GM19328 (cell line): ENCODE measurements at regions not wholly inside any gene's neighbourhood (a gene's known extent, or its start where the extent isn't known, plus 50 kb on each side); places are given as distances from the start of the nearest gene placed in this dataset.
A peak's percentile ranks its signal among the peaks of the same experiment; 100 is the strongest.

Source experiments
- ATAC-seq: cut with Tn5 transposase; IDR thresholded peaks from one replicate; pipeline ENCODE4 v1.9.1; 2021; ENCODE audit warnings: mild to moderate bottlenecking, moderate library complexity; ENCODE audit not compliant: unreplicated experiment

- no peak for ATAC-seq
Observed at GRCh38 chr16:56093055-56093454, 98.2 kb upstream of the GNAO1 start.

- no peak for ATAC-seq
Observed at GRCh38 chr16:56090076-56090475, 101.2 kb upstream of the GNAO1 start.

- no peak for ATAC-seq
Observed at GRCh38 chr16:56087626-56088025, 103.7 kb upstream of the GNAO1 start.

- no peak for ATAC-seq
Observed at GRCh38 chr16:56081371-56081770, 109.9 kb upstream of the GNAO1 start.

GRCh38 chr16:56075732-56076388 is 115.4 kb upstream of the GNAO1 start:
- no peak for ATAC-seq

- ATAC-seq: no peak
Observed at GRCh38 chr16:56073508-56073907, 117.8 kb upstream of the GNAO1 start.

- no peak for ATAC-seq
Observed at GRCh38 chr16:56072096-56072495, 119.2 kb upstream of the GNAO1 start.

GRCh38 chr16:56068816-56069215 is 122.5 kb upstream of the GNAO1 start:
- no peak for ATAC-seq

GRCh38 chr16:56068314-56068713 is 123.0 kb upstream of the GNAO1 start:
- no peak for ATAC-seq

- no peak for ATAC-seq
Observed at GRCh38 chr16:56067406-56067805, 123.9 kb upstream of the GNAO1 start.

- no peak for ATAC-seq
Observed at GRCh38 chr16:56066617-56067016, 124.7 kb upstream of the GNAO1 start.

GRCh38 chr16:56063111-56063510 is 128.2 kb upstream of the GNAO1 start:
- ATAC-seq: no peak

- no peak for ATAC-seq
Observed at GRCh38 chr16:56057151-56057550, 134.1 kb upstream of the GNAO1 start.

GRCh38 chr16:56050916-56051315 is 140.4 kb upstream of the GNAO1 start:
- ATAC-seq: no peak

GRCh38 chr16:56048425-56049105 is 142.7 kb upstream of the GNAO1 start:
- peak; percentile 89 for ATAC-seq

- ATAC-seq: no peak
Observed at GRCh38 chr16:56047307-56048234, 143.7 kb upstream of the GNAO1 start.

GRCh38 chr16:56042416-56042815 is 148.9 kb upstream of the GNAO1 start:
- ATAC-seq: no peak

GRCh38 chr16:56041556-56042140 is 149.6 kb upstream of the GNAO1 start:
- ATAC-seq: no peak

- no peak for ATAC-seq
Observed at GRCh38 chr16:56038564-56039098, 152.7 kb upstream of the GNAO1 start.

- ATAC-seq: no peak
Observed at GRCh38 chr16:56032072-56032471, 156.9 kb upstream of the CES5A start.

- no peak for ATAC-seq
Observed at GRCh38 chr16:56029026-56029425, 153.9 kb upstream of the CES5A start.
